Stomach (tissue), 4 donors: ENCODE measurements at regions not wholly inside any gene's neighbourhood (a gene's known extent, or its start where the extent isn't known, plus 50 kb on each side); places are given as distances from the start of the nearest gene placed in this dataset.

Experiments used
- POLR2A ChIP-seq, 4 donors: fragments of 450-650 bp; IDR thresholded peaks; one replicate each; pipeline ENCODE4 v1.6.1; 2016; ENCODE audit warnings: antibody characterized with exemption in 4 of 4, control low read depth in 2 of 4, mild to moderate bottlenecking in 1 of 4, moderate library complexity in 1 of 4
- TF ChIP-seq, protein P1 (sequence below), 7 experiments: fragments of 450-650 bp in 4 of 7; fragments of 200-600 bp in 3 of 7; sonication (generic) in 3 of 7; IDR thresholded peaks; one replicate each; pipeline ENCODE4 v1.5.1; 2016 to 2019; ENCODE audit warnings: antibody characterized with exemption in 7 of 7, control low read depth in 2 of 7, mild to moderate bottlenecking in 1 of 7

DNA sequence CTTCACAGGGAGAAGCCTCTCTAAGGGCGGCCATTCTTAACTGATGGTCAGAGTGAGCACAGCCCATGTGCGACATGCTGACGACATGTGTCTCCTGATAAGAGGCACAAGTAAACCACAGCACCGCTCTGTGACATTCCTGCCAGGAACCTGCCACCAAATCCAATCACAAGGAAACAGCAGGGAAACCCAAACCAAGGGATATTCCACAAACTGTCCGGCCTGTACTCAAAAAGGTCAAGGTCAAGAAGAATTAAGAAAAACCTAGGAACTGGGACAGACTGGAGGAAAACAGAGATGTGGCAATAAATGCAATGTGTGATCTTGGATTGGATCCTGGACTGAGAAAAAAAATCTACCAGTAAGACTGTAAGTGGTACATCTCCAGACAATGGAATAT is 91.9 kb downstream of the SYNE3 start:
- TF ChIP-seq POLR2A (IDR thresholded peaks at IDR 0.05): no peak
- TF ChIP-seq, protein P1, sequence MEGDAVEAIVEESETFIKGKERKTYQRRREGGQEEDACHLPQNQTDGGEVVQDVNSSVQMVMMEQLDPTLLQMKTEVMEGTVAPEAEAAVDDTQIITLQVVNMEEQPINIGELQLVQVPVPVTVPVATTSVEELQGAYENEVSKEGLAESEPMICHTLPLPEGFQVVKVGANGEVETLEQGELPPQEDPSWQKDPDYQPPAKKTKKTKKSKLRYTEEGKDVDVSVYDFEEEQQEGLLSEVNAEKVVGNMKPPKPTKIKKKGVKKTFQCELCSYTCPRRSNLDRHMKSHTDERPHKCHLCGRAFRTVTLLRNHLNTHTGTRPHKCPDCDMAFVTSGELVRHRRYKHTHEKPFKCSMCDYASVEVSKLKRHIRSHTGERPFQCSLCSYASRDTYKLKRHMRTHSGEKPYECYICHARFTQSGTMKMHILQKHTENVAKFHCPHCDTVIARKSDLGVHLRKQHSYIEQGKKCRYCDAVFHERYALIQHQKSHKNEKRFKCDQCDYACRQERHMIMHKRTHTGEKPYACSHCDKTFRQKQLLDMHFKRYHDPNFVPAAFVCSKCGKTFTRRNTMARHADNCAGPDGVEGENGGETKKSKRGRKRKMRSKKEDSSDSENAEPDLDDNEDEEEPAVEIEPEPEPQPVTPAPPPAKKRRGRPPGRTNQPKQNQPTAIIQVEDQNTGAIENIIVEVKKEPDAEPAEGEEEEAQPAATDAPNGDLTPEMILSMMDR (IDR thresholded peaks at IDR 0.05): no peak
